GM21423 (cell line): ENCODE measurements at regions not wholly inside any gene's neighbourhood (a gene's known extent, or its start where the extent isn't known, plus 50 kb on each side); places are given as distances from the start of the nearest gene placed in this dataset.
"Not testable (repeated sequence)": the region's sequence is repeated elsewhere in the genome, so short reads cannot be mapped to it uniquely, and the experiment has no call there.

ENCODE experiments used
- ATAC-seq: cut with Tn5 transposase; IDR thresholded peaks from one replicate; pipeline ENCODE4 v1.9.1; 2021; ENCODE audit warnings: mild to moderate bottlenecking, moderate library complexity; ENCODE audit not compliant: unreplicated experiment

DNA sequence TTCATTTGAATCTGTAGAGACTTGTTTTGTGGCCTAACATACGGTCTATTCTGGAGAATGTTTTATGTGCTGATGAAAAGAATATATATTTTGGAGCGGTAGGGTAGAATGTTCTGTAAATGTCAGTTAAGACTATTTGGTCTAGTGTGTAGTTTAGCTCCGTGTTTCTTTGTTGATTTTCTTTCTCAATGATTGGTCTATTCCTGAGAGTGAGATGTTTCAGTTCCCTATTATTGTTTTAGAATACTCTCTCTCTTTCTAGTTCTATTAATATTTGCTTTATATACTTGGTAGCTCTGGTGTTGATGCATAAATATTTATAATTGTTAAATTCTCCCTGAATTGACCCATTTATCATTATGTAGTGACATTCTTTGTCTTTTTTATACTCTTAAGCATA is 236.5 kb downstream of the GLUD2 start:
- ATAC-seq, result no peak

- no peak for ATAC-seq
Measured at GRCh38 chrX:121298499-121298898, 251.1 kb downstream of the GLUD2 start.

GRCh38 chrX:121301356-121301755 is 253.9 kb downstream of the GLUD2 start:
- ATAC-seq, result no peak

GRCh38 chrX:121301822-121302221 is 254.4 kb downstream of the GLUD2 start:
- no peak for ATAC-seq

- peak; percentile 83 for ATAC-seq
Measured at GRCh38 chrX:121307449-121307848, 260.0 kb downstream of the GLUD2 start.

DNA sequence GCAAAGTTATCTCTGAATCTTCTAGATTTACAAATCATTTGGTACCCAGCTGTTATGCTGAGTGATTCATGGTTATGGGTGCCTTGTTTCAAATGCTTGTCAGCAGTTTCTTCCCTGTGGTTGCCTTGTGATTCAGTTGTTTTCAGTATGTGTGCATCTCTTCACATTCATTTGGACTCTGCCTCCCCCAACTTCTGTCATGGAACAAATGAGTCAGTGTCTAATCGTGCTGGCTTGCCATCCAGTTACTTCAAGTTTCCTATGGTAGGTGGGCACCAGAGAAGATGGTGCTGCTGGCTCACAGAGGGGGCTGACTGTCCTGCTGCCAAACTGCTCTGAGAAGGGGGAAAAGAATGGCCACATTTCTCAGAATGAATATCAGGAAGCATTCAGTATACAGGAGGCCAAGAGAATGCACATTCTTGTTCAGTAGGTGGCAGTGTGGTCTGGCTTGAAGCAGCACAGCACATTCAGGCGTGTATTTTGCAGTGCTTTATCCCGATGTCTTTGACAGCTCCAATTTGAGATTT is 260.9 kb downstream of the GLUD2 start:
- ATAC-seq, result peak; percentile 64

DNA sequence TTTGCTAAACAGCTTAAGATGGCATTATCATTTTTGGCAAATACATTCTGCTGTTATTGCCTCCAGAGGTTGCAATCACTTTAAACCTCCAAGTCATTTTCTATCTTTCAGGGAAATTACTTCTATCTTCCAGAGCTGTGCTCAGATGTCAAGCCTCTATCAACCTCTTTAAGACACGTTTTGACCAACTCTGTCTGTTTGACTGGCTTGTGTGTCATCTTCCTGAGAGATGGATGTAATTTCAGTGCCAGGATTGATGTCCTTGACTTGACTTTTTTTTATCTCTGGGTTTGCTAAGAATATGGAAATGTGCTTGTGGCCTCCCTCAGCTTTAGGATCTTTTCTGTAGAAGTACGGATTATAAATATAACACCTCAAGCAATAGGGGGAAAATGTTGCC is 263.4 kb downstream of the GLUD2 start:
- no peak for ATAC-seq

DNA sequence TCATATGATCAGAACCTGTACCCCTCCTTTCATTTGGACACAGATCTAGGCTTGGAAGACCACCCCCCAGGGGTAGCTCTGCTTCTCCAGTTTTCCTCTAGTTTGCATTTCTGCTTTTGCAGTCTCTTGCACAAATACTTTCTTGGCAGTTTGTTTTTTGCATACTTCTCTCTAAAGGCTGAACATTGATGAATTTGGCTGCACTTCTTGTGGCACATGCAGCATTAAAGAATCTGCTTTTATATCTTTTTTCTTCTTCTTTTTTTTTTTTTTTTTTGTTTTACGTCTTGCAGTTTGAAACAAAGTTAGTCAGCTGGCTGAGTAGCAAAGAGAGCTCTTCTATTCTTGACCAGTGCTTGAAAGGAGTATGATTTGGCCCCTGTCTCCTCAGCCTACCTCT is 273.0 kb downstream of the GLUD2 start:
- no peak for ATAC-seq

- no peak for ATAC-seq
Measured at GRCh38 chrX:121322159-121322558, 274.7 kb downstream of the GLUD2 start.

- ATAC-seq, result no peak
Measured at GRCh38 chrX:121323337-121323736, 275.9 kb downstream of the GLUD2 start.

DNA sequence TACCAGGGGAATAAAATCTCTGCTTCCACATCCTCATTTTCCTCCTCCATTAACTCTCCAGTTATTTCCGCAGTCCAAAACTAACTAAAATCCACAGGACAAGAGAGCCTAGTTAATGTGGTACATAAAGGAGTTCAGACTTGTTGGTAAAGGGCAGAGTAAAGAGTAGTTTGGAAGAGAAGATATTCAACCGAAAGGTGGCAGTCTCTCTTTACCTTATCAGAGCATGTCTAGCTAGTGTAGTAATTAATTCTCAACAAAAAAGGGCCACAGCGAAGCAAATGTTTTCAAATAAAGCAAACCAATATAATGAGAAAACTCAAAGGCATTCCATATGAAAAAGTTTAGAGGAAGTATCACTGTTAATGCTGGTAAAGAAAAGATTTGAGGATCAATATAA is 286.5 kb downstream of the GLUD2 start:
- no peak for ATAC-seq

DNA sequence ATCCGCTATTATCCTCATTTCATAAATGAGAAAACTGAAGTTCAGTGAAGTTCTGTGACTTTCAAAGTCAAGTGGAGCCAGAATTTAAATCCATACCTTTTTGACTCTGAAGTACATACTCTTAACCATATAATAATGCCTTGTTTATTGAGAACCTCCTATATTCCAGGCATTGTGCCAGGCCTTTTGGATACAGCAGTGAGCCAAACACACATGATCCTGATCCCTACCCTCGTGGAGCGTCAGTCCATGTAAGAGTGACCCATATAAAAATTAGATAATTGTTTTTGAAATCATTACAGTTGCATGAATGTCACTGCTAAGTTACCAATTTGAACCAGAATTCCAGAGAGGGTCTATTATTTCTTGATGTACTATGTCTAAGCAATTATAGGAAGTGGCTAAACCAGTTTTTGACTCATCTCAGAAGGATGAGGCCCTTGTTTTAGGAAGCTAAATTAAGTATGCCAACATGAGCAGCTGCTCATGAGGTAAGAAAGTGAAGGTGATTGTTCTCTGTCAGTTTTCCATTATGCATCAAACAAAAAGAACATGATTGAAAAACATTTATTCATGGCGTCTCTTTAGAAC is 289.5 kb downstream of the GLUD2 start:
- no peak for ATAC-seq

DNA sequence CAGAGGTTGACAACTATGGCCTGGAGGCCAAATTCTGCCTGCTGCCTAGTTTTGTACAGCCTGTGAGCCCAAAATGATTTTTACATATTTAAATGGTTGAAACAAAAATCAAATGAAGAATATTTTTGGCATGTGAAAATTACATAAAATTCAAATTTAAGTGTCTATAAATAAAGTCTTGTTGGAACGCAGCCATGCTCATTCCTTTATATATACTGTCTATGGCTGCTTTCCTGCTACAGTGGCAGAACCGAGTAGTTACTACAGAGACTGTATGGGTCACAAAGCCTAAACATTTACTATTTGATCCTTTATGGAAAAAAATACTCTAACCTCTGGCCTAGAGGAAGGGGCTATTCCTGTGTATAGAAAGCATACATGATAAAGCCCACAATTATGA is 290.4 kb downstream of the GLUD2 start:
- ATAC-seq, result no peak

DNA sequence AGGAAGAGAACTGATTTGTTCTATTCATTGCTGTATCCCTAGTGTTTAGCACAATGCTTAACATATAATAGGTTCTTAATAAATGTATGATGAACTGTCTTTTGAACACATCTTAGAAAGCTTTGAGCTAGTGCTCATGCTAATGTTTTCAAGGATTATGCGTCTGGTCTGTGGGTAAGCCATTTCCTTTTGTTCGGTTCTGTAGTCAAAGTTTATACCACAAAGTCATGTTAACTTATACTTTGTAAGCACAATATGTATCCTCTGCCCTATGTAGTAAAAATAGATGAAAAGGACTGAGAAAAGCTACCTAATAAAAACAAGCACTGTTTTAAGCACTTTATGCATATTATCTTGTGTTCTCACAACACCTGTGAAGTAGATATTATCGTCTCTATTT is 301.9 kb downstream of the GLUD2 start:
- ATAC-seq, result no peak

- no peak for ATAC-seq
Measured at GRCh38 chrX:121356139-121356849, 308.9 kb downstream of the GLUD2 start.

DNA sequence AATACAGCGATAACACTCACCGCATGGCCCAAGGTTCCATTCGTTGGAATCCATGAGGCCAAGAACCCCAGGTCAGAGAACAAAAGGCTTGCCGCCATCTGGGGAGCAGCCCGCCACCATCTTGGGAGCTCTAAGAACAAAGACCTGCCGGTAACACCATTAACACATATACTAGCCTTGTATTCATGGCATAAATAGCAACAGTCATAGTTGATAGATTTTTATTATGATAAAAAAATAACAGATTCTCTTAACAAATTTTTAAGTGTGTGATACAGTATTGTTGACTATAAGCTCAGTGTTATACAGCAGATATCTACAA is 309.4 kb downstream of the GLUD2 start:
- no peak for ATAC-seq

DNA sequence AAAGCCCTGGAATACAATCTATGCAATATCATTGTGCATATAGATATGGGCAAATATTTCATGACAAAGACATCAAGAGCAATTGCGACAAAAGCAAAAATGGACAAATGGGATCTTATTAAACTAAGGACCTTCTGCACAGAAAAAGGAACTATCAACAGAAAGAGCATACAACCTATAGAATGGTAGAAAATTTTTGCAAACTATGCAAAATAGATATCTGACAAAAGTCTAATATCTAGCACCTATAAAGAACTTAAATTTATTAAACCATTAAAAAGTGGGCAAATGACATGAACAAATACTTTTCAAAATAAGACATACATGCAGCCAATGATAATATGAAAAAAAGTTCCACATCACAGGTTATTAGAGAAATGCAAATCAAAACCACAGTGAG is 312.9 kb downstream of the GLUD2 start:
- ATAC-seq, result no peak

DNA sequence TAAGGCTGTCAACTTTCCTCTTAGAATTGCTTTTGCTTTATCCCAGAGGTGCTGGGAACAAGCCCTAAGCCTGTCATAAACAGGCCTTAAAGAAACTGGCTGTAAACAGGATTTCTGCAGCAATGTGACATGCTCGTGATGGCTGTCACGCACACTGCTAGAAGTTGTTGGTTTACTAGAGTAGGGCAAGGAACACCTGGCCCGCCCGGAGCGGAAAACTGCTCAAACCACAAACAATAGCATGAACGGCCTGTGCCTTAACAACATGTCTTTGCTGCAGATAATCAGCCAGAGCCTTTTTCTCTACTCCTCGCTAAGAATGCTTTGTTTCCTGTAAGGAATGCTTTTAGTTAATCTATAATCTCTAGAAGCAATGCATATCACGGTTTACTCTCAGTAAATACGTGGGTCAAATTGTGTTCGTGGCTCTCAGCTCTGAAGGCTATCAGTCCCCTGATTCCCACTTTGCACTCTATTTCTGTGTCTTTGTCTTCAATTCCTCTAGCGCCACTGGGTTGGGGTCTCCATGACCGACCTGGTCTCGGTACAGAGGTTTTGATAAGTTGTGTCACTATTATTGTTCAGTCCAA is 318.3 kb downstream of the GLUD2 start:
- no peak for ATAC-seq

GRCh38 chrX:121374471-121374870 is 327.1 kb downstream of the GLUD2 start:
- ATAC-seq, result no peak

- ATAC-seq, result not testable (repeated sequence)
Measured at GRCh38 chrX:121381915-121382314, 334.5 kb downstream of the GLUD2 start.

- no peak for ATAC-seq
Measured at GRCh38 chrX:121389976-121390714, 342.7 kb downstream of the GLUD2 start.

DNA sequence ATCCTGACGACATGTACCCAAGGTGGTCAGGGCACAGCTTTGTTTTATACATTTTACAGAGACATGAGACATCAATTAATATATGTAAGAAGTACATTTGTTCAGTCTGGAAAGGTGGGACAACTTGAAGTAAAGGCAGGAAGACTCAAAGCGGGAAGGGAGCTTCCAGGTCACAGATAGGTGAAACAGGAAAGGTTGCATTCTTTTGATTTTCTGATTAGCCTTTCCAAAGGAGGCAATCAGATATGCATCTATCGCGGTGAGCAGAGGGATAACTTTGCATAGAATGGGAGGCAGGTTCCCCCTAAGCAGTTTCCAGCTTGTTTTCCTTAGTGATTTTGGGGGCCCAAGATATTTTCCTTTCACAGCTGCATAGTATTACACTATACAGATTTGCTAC is 358.4 kb downstream of the GLUD2 start:
- no peak for ATAC-seq
